GM12874 (cell line): ENCODE measurements at regions not wholly inside any gene's neighbourhood (a gene's known extent, or its start where the extent isn't known, plus 50 kb on each side); places are given as distances from the start of the nearest gene placed in this dataset.

Source experiments
- CTCF ChIP-seq: IDR thresholded peaks from 2 replicates; pipeline ENCODE4 v1.5.1; 2011; ENCODE audit warnings: low read depth, mild to moderate bottlenecking, control low read depth, low read length, moderate library complexity; ENCODE audit not compliant: insufficient read depth

GRCh38 chr9:14373336-14373666 is 59.4 kb upstream of the NFIB start:
- TF ChIP-seq CTCF = no peak

GRCh38 chr9:14372437-14373335 is 58.7 kb upstream of the NFIB start:
- no peak for TF ChIP-seq CTCF

- no peak for TF ChIP-seq CTCF
These were observed 55.1 kb upstream of the NFIB start for GRCh38 chr9:14369011-14369410.

- no peak for TF ChIP-seq CTCF
These were observed 52.1 kb upstream of the NFIB start for GRCh38 chr9:14366076-14366475.

- no peak for TF ChIP-seq CTCF
These were observed 51.7 kb upstream of the NFIB start for GRCh38 chr9:14365670-14366069.
